CD4-positive, alpha-beta T cell treated with Interferon gamma for 1 hour (primary cell): ENCODE measurements at regions not wholly inside any gene's neighbourhood (a gene's known extent, or its start where the extent isn't known, plus 50 kb on each side); places are given as distances from the start of the nearest gene placed in this dataset.

Source experiments
- DNase-seq: peaks from one replicate; pipeline ENCODE4 v3.0.0-alpha.2; 2020

- no peak for DNase-seq
Observed at GRCh38 chr3:72185549-72186399, 400.8 kb upstream of the PROK2 start.

- no peak for DNase-seq
Observed at GRCh38 chr3:72183489-72183888, 398.5 kb upstream of the PROK2 start.

- no peak for DNase-seq
Observed at GRCh38 chr3:72182206-72182605, 397.3 kb upstream of the PROK2 start.

- no peak for DNase-seq
Observed at GRCh38 chr3:72181251-72181650, 396.3 kb upstream of the PROK2 start.

- DNase-seq, result no peak
Observed at GRCh38 chr3:72180405-72180804, 395.5 kb upstream of the PROK2 start.

GRCh38 chr3:72179107-72179464, 394.1 kb upstream of the PROK2 start:
- no peak for DNase-seq

- DNase-seq, result no peak
Observed at GRCh38 chr3:72178463-72179106, 393.6 kb upstream of the PROK2 start.

GRCh38 chr3:72177075-72178050, 392.4 kb upstream of the PROK2 start:
- peak; percentile 13 for DNase-seq

- DNase-seq, result peak; percentile 39
Observed at GRCh38 chr3:72176537-72177041, 391.6 kb upstream of the PROK2 start.

GRCh38 chr3:72175296-72175858, 390.4 kb upstream of the PROK2 start:
- DNase-seq, result no peak

- no peak for DNase-seq
Observed at GRCh38 chr3:72174890-72175289, 389.9 kb upstream of the PROK2 start.

GRCh38 chr3:72174040-72174439, 389.1 kb upstream of the PROK2 start:
- no peak for DNase-seq

GRCh38 chr3:72171946-72172345, 387.0 kb upstream of the PROK2 start:
- no peak for DNase-seq

- no peak for DNase-seq
Observed at GRCh38 chr3:72171463-72171881, 386.5 kb upstream of the PROK2 start.

- DNase-seq, result no peak
Observed at GRCh38 chr3:72169561-72170472, 384.9 kb upstream of the PROK2 start.

- DNase-seq, result no peak
Observed at GRCh38 chr3:72169120-72169519, 384.2 kb upstream of the PROK2 start.

- no peak for DNase-seq
Observed at GRCh38 chr3:72165808-72166207, 380.9 kb upstream of the PROK2 start.

- no peak for DNase-seq
Observed at GRCh38 chr3:72165317-72165716, 380.4 kb upstream of the PROK2 start.

GRCh38 chr3:72164635-72164978, 379.7 kb upstream of the PROK2 start:
- peak; percentile 22 for DNase-seq

GRCh38 chr3:72163809-72164634, 379.1 kb upstream of the PROK2 start:
- peak; percentile 74 for DNase-seq
